Trophoblast cell (in vitro differentiated cells and primary cell): ENCODE measurements at regions not wholly inside any gene's neighbourhood (a gene's known extent, or its start where the extent isn't known, plus 50 kb on each side); places are given as distances from the start of the nearest gene placed in this dataset.

Experiments used
- DNase-seq, 2 donors: peaks; one replicate each; pipeline ENCODE4 v3.0.0-alpha.2; 2016
- H2AFZ ChIP-seq: 2 replicates; pipeline ENCODE4 v1.6.1; 2013; ENCODE audit warnings: low read length, moderate library complexity, mild to moderate bottlenecking; ENCODE audit not compliant: insufficient read depth, poor library complexity
- H2AK5ac ChIP-seq: 2 replicates; pipeline ENCODE4 v1.6.1; 2013; ENCODE audit warnings: mild to moderate bottlenecking, low read length
- H2BK120ac ChIP-seq: 2 replicates; pipeline ENCODE4 v1.6.1; 2013; ENCODE audit warnings: low read length, mild to moderate bottlenecking, moderate library complexity; ENCODE audit not compliant: insufficient read depth, poor library complexity
- H2BK12ac ChIP-seq: 2 replicates; pipeline ENCODE4 v1.6.1; 2013; ENCODE audit warnings: mild to moderate bottlenecking, low read length, moderate library complexity
- H2BK5ac ChIP-seq: 2 replicates; pipeline ENCODE4 v1.6.1; 2013; ENCODE audit warnings: low read length, low read depth, moderate library complexity, mild to moderate bottlenecking; ENCODE audit not compliant: poor library complexity
- H3K14ac ChIP-seq: 2 replicates; pipeline ENCODE4 v1.6.1; 2013; ENCODE audit warnings: mild to moderate bottlenecking, low read length
- H3K18ac ChIP-seq: 2 replicates; pipeline ENCODE4 v1.6.1; 2013; ENCODE audit warnings: mild to moderate bottlenecking, low read length
- H3K23ac ChIP-seq: 2 replicates; pipeline ENCODE4 v1.6.1; 2013; ENCODE audit warnings: low read length
- H3K27ac ChIP-seq: 2 replicates; pipeline ENCODE4 v1.5.1; 2013; ENCODE audit warnings: low read depth, mild to moderate bottlenecking, inconsistent platforms, low read length, moderate library complexity
- H3K27me3 ChIP-seq: 2 replicates; pipeline ENCODE4 v1.6.1; 2013; ENCODE audit warnings: inconsistent platforms, mild to moderate bottlenecking, low read length, moderate library complexity; ENCODE audit not compliant: insufficient read depth
- H3K36me3 ChIP-seq, 2 experiments: 1 replicate in 1 of 2; 2 replicates in 1 of 2; pipeline ENCODE4 v1.6.1; 2013; ENCODE audit warnings: low read length in 2 of 2, mild to moderate bottlenecking in 2 of 2, moderate library complexity in 1 of 2; ENCODE audit not compliant: insufficient read depth in 2 of 2, control insufficient read depth in 1 of 2
- H3K4ac ChIP-seq: 2 replicates; pipeline ENCODE4 v1.6.1; 2013; ENCODE audit warnings: low read depth, mild to moderate bottlenecking, low read length, moderate library complexity
- H3K4me1 ChIP-seq, 2 experiments: 1 replicate in 1 of 2; 2 replicates in 1 of 2; pipeline ENCODE4 v1.6.1; 2013; ENCODE audit warnings: low read length in 2 of 2, mild to moderate bottlenecking in 2 of 2, moderate library complexity in 1 of 2; ENCODE audit not compliant: insufficient read depth in 2 of 2, control insufficient read depth in 1 of 2
- H3K4me2 ChIP-seq: 2 replicates; pipeline ENCODE4 v1.6.1; 2013; ENCODE audit warnings: inconsistent platforms, mild to moderate bottlenecking, low read length, moderate library complexity
- H3K4me3 ChIP-seq: 2 replicates; pipeline ENCODE4 v1.5.1; 2013; ENCODE audit warnings: mild to moderate bottlenecking, low read depth, low read length, inconsistent platforms
- H3K79me1 ChIP-seq: one replicate; pipeline ENCODE4 v1.6.1; 2013; ENCODE audit warnings: low read length
- H3K79me2 ChIP-seq: 2 replicates; pipeline ENCODE4 v1.6.1; 2013; ENCODE audit warnings: low read length, mild to moderate bottlenecking; ENCODE audit not compliant: control insufficient read depth, insufficient read depth, poor library complexity
- H3K9ac ChIP-seq: 2 replicates; pipeline ENCODE4 v1.6.1; 2013; ENCODE audit warnings: mild to moderate bottlenecking, low read length
- H3K9me3 ChIP-seq: 2 replicates; pipeline ENCODE4 v1.6.1; 2013; ENCODE audit warnings: low read depth, mild to moderate bottlenecking, control low read depth, inconsistent platforms, low read length; ENCODE audit not compliant: insufficient read depth
- H4K12ac ChIP-seq: 2 replicates; pipeline ENCODE4 v1.6.1; 2013; ENCODE audit warnings: low read depth, mild to moderate bottlenecking, low read length, moderate library complexity
- H4K8ac ChIP-seq: 2 replicates; pipeline ENCODE4 v1.6.1; 2013; ENCODE audit warnings: low read depth, mild to moderate bottlenecking, low read length, moderate library complexity
- H4K91ac ChIP-seq: one replicate; pipeline ENCODE4 v1.6.1; 2013; ENCODE audit warnings: low read depth, mild to moderate bottlenecking, low read length, moderate library complexity
- WGBS: extraction: QIAGEN DNeasy Blood & Tissue Kit; methylation state at CpG from one replicate; pipeline ENCODE4 v1.1.7; 2013; ENCODE audit warnings: missing lambda C conversion rate; ENCODE audit not compliant: insufficient read length, insufficient coverage; ENCODE audit errors: extremely low coverage; 5-methylcytosine and 5-hydroxymethylcytosine counted together

GRCh38 chr3:111277226-111277625 is 205.6 kb downstream of the NECTIN3 start:
- no peaks in the 10 kb centered on the region for H3K9me3 ChIP-seq
- no peak overlapping the region for H2AFZ ChIP-seq
- H3K27me3 ChIP-seq = no peaks in the 10 kb centered on the region
- H3K27ac ChIP-seq = no peak overlapping the region
- H2AK5ac ChIP-seq = no peak overlapping the region
- no peak overlapping the region for H3K18ac ChIP-seq
- no CpG with 5 or more reads among the region's 4 CpGs for WGBS
- H3K4me3 ChIP-seq = no peak overlapping the region
- no peak overlapping the region for H3K14ac ChIP-seq
- no peaks in the 10 kb centered on the region for H3K36me3 ChIP-seq
- DNase-seq = peak in 1 of 2 donors; percentile 18
- no peak overlapping the region for H4K12ac ChIP-seq
- no peak overlapping the region for H4K91ac ChIP-seq
- H3K4me2 ChIP-seq = no peak overlapping the region
- H3K4ac ChIP-seq = no peak overlapping the region
- H4K8ac ChIP-seq = no peak overlapping the region
- H3K9ac ChIP-seq = no peak overlapping the region
- no peak overlapping the region for H2BK120ac ChIP-seq
- H3K23ac ChIP-seq = no peak overlapping the region
- no peaks in the 10 kb centered on the region for H3K79me1 ChIP-seq
- H3K79me2 ChIP-seq = no peaks in the 10 kb centered on the region
- H3K4me1 ChIP-seq = no peaks in the 10 kb centered on the region
- H2BK5ac ChIP-seq = no peak overlapping the region
- H2BK12ac ChIP-seq = no peak overlapping the region

- no peak overlapping the region for H3K23ac ChIP-seq
- H3K4me3 ChIP-seq = no peak overlapping the region
- H2BK12ac ChIP-seq = no peak overlapping the region
- no peak overlapping the region for H2BK120ac ChIP-seq
- H3K9ac ChIP-seq = no peak overlapping the region
- H3K14ac ChIP-seq = no peak overlapping the region
- no peak for DNase-seq
- no peak overlapping the region for H2AFZ ChIP-seq
- H3K27ac ChIP-seq = no peak overlapping the region
- no peaks in the 10 kb centered on the region for H3K79me1 ChIP-seq
- H2AK5ac ChIP-seq = no peak overlapping the region
- no peaks in the 10 kb centered on the region for H3K27me3 ChIP-seq
- no peak overlapping the region for H4K8ac ChIP-seq
- H3K79me2 ChIP-seq = no peaks in the 10 kb centered on the region
- no peak overlapping the region for H2BK5ac ChIP-seq
- no peak overlapping the region for H4K91ac ChIP-seq
- H3K4me1 ChIP-seq = no peaks in the 10 kb centered on the region
- no peak overlapping the region for H3K18ac ChIP-seq
- H3K4me2 ChIP-seq = no peak overlapping the region
- H3K9me3 ChIP-seq = no peaks in the 10 kb centered on the region
- H3K36me3 ChIP-seq = no peaks in the 10 kb centered on the region
- no peak overlapping the region for H3K4ac ChIP-seq
- no peak overlapping the region for H4K12ac ChIP-seq
Observed at GRCh38 chr3:111278959-111279358, 207.3 kb downstream of the NECTIN3 start.

DNA sequence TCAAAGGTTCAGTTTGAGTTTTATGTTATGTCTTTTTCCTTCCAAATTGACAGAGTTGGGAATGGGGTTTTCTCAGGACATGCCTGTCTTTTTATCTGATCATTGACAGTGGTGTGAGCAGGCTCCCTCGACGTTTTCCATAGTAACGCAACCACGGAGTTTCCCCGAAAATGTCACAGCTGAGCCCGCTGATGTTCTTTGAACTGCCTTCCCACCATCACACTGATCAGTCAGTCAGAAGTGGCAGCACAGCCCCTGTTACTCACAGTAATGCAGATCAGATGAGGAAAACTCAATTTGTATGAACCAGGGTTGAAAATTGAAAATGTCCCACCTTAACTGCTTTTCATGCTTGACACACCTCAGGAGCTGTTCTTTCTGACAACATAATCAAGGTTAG is 210.4 kb downstream of the NECTIN3 start:
- Histone ChIP-seq H2BK120ac (no peak overlapping the region), H2AFZ (no peak overlapping the region), H3K4ac (no peak overlapping the region), H3K4me2 (no peak overlapping the region), H4K12ac (no peak overlapping the region), H3K4me1 (no peaks in the 10 kb centered on the region), H3K79me1 (no peaks in the 10 kb centered on the region), H3K27ac (no peak overlapping the region), H3K23ac (no peak overlapping the region), H2AK5ac (no peak overlapping the region), H3K79me2 (no peaks in the 10 kb centered on the region), H3K4me3 (no peak overlapping the region), H3K14ac (no peak overlapping the region), H2BK12ac (no peak overlapping the region), H3K18ac (no peak overlapping the region), H3K9me3 (no peaks in the 10 kb centered on the region), H3K27me3 (no peaks in the 10 kb centered on the region), H4K8ac (no peak overlapping the region), H3K36me3 (peaks cover 0 to 1% of the 10 kb centered on the region in 2 experiments), H2BK5ac (no peak overlapping the region), H4K91ac (no peak overlapping the region), H3K9ac (no peak overlapping the region)
- WGBS = no CpG with 5 or more reads among the region's 6 CpGs
- DNase-seq = no peak

DNA sequence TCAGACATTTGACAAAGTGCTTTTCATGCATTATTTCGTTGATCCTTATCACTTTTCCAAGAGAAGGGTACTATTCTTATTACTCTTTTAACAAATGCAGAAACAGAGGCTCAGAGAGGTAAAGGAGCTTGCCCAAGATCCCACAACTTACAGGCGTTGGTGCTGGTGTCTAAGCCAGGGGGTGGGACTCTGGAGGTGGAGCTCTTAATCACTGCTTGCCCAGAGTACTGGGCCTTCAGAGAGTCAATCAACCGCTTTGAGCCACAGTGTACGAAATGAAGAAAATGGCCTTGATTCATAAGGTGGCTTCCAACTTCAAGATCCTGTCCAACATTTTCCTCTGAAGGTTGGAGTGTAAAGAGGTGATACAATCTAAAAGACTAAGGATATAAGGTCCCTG is 211.5 kb downstream of the NECTIN3 start:
- no CpG with 5 or more reads among the region's 4 CpGs for WGBS
- no peak overlapping the region for H2BK120ac ChIP-seq
- H3K4ac ChIP-seq = no peak overlapping the region
- H4K12ac ChIP-seq = no peak overlapping the region
- H3K23ac ChIP-seq = no peak overlapping the region
- H3K27me3 ChIP-seq = no peaks in the 10 kb centered on the region
- no peak overlapping the region for H3K14ac ChIP-seq
- no peak for DNase-seq
- no peak overlapping the region for H3K4me2 ChIP-seq
- H3K4me3 ChIP-seq = no peak overlapping the region
- H3K18ac ChIP-seq = no peak overlapping the region
- no peak overlapping the region for H4K8ac ChIP-seq
- no peaks in the 10 kb centered on the region for H3K4me1 ChIP-seq
- no peaks in the 10 kb centered on the region for H3K9me3 ChIP-seq
- H4K91ac ChIP-seq = no peak overlapping the region
- H3K9ac ChIP-seq = no peak overlapping the region
- peaks cover 0 to 1% of the 10 kb centered on the region in 2 experiments for H3K36me3 ChIP-seq
- H3K79me1 ChIP-seq = no peaks in the 10 kb centered on the region
- H3K79me2 ChIP-seq = no peaks in the 10 kb centered on the region
- no peak overlapping the region for H2AFZ ChIP-seq
- no peak overlapping the region for H2AK5ac ChIP-seq
- no peak overlapping the region for H2BK5ac ChIP-seq
- H2BK12ac ChIP-seq = no peak overlapping the region
- H3K27ac ChIP-seq = no peak overlapping the region
